ENCODE measurements at regions not wholly inside any gene's neighbourhood (a gene's known extent, or its start where the extent isn't known, plus 50 kb on each side); places are given as distances from the start of the nearest gene placed in this dataset.

DNA sequence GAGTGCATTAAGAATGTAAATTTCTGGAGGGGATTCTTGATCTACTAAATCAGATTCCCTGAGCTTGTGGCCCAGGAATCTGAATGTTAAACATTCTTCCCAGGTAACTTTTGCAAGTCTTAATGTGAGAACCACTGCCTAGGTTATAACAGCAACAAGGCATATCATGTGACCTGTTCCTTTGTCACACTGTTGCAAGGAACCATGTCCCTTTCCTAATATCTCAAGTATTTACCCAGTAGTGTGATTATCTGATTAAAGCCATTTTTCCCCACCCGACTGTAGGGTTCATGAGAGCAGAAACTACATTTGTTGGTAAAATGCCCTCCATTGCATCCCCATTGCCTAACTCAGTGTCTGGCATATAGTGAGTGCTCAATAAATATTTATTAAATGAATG, 112.9 kb upstream of the ATP1A1 start:
- H3K27ac ChIP-seq, result no peak overlapping the region
- no peak overlapping the region for H3K4me3 ChIP-seq

DNA sequence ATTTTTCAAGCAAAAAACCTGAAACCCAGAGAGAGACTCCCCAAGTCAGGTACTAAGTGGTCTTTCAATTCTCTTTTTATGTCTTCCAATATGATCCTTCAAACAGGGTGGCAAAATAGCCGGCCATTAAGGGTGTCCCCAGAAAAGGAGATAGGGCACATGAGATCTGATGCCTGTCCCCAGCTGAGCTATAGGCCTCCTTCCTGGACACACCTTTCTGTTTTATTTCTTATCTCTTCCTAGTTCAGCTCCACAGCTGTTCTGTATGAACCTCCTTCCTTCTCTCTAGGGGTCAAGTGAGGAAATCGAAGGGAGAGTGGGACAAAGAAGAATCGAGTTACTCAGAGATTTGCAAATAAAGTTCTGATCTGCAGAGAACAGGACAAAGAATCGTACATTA, 112.4 kb upstream of the ATP1A1 start:
- no peak overlapping the region for H3K27ac ChIP-seq

DNA sequence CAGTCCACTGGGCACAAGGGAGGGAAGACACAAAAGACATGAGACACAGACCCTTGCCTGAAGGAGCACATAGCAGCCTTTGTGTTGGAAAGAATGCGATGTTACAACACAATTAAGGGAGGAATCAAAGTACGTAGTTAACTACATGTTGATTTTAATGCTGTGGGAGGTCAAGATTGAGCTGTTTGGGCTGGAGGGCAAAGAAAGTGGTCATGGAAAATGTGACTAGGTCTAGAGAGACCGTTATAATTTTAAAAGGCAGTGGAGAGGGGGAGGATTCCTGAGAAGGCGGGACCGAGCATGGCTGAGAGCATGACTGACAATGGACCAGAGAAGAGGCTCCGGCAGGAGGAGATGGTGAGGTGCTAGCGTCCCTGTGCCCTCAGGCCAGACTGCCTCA, 111.8 kb upstream of the ATP1A1 start:
- Histone ChIP-seq H3K27ac (no peak overlapping the region), H3K4me3 (no peak overlapping the region)

More for the DNA sequence above, 112.4 kb upstream of the ATP1A1 start:
- no peak overlapping the region for H3K4me3 ChIP-seq

DNA sequence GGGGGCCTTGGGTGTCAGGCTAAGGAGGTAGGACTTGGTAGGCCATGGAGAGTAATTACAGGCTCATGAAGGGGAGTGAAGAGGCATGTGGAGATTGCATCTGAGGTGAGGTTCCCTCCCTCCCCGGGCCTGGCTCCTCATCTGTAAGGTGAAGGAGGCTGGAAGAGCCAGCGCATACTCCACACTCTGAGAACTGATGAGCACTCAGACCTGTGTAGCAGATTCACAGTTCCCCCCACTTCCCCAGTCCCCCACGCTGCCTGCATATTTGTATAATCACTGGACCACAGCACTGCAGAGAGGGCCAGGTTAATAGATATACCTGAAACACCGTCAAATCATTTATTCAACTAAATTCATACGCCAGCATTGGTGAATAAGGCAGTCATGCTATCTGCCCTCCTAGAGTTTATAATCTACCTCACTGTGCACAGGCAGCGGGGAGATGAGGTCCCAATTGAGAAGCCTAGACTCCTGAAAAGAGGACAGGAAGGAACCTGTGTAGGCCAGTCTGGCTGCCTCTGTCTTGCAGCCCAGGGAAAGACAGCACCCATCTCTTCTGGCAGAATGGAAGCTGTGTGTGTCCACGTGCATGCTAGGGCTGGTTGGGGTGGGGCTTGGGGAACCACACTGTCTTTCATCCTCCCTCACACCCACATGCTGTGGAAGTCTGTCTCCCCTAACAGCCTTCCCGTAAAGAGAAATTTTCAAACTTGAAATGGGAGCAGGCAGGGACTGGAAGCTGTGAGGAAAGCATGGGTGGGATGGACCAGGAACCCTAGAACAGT, 110.6 kb upstream of the ATP1A1 start:
- Histone ChIP-seq H3K27ac (peak overlapping the region in 4 of 21 experiments; percentile 21 to 57 (median 32)), H3K4me3 (no peak overlapping the region)

DNA sequence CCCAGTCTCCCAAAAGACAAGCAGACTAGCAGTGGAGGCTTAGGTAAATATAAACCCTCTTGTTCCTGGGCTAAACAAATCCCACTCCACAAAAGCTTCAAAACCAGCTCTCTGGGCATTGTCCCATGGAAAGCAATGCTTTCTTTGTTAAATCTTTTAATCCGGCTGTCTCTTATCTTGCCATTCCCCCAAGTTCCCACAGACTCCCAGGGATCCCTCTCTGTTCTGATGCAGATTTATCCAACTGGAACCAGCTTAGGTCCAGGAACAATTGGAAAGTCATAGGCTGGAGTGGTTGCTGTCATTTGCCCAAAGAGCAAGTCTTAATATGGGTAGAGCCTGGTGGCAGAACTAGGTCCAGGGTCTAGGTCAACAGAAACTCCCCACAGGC, 110.1 kb upstream of the ATP1A1 start:
- H3K4me3 ChIP-seq, result no peak overlapping the region
- H3K27ac ChIP-seq, result peak overlapping the region in 5 of 21 experiments; percentile 21 to 57 (median 33)

DNA sequence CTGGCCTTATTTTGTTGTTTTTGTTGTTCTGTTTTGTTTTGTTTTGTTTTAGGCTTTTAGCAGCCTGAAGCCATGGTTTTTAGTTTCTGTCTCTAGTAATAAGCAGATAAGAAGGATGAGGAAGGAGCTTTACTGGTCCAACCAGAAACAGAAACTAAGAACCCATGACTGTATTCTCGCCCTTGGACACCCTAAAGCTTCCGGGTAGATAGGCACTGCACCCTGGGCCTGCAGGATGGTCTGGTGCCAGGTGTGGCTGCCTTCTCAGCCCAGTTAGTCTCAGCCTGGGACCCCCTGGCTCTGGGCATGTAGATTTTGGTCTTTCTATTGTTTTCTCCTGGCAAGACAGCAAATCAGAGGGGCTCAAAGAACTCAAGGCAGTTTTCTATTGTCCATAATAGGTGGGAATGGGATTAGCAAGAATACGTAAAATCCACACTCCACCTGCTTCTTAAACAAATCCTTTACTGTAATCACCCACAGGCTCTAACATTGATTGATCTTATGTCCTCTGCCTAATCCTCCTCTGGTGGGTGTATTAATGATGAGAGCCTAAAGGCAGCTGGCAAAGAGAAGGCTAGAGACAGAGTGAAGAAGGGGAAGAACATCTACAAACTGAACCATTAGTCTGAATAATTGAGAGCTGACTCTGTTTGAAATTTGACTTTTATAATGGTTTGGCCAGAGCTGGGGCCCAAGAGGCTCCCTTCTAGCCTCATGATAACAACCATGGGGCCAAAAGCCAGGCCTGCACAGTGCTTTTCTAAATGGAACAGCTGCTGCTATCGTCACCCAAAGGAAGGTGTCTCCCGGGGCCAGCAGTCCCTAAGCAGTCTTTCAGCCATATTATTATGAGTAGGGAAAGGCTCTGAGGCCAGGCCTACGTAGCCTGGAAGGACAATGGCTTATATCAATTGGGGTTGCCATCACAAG, 106.8 kb upstream of the ATP1A1 start:
- H3K27ac ChIP-seq, result peak overlapping the region in 8 of 21 experiments; percentile 2 to 67 (median 42)
- no peak overlapping the region for H3K4me3 ChIP-seq

DNA sequence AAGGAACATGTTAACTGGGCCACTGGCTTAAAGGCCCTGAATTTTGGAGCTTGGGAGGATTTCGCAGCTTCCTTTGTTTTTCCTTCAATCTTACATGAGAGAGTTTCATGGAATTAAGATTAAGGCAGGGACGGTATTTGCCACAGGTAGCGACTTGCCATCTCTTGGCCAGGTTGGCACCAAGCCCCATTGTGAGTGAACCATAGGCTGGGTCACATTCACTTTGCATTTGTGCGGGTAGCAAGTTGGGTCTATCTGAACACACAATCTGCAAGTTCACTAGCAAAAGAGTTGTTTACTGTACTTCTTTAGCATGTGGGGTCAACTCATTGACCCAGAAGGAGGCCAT, 106.2 kb upstream of the ATP1A1 start:
- Histone ChIP-seq H3K27ac (peak overlapping the region in 7 of 21 experiments; percentile 4 to 67 (median 54)), H3K4me3 (no peak overlapping the region)

DNA sequence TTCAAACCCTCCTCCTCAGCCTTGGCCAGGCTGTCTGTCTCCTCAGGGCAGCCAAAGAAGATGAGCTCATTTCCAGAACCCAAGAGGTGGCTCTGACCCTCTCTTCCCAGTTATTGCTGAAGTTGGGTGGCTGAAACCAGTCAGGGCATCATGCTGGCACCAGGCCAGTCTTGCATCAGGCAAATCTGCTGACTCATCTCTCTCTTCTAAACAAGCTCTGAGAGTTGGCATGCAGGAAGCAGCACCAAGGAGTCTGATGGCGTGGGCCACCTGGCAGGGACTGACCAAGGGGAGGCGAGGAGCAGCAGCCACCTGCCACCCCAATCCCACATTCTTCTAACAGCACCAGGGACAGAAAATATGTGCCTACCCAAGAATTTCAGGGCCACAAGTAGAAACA, 104.8 kb upstream of the ATP1A1 start:
- Histone ChIP-seq H3K4me3 (no peak overlapping the region), H3K27ac (peak overlapping the region in 2 of 21 experiments; percentile 34 to 67)

DNA sequence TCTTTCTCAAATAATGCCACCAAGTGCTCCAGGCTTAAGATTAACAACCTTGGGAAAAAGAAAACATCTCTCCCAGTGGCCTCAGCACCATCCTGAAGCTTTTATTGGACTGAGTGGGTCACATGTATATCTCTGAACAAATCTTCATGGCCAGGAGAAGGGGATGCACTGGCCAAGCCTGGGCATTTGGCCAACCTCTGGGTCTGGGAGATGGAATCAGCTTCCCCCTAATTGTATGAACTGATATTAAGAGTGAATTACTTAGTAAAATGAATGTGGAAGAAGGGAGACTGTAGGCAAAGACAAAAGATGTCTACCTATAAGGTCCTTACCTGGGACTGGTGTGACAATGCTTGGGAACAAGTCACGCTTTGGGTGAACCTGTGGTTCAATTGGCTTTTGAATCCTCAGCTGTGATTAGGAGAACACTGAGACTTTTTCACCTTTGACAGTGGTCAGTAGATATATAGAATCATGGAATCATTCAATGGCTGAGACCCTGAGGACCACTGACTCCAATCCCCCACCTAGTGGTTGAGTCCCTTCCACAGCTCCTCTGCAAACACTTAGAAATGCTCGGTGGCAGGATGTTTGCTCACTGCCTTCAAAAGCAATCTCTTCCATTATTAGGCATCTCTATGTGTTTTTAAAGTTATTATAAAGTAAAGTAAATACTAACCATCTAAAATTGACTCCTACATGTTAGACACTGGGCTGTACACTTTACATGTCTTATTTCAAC, 102.6 kb upstream of the ATP1A1 start:
- H3K27ac ChIP-seq, result no peak overlapping the region

DNA sequence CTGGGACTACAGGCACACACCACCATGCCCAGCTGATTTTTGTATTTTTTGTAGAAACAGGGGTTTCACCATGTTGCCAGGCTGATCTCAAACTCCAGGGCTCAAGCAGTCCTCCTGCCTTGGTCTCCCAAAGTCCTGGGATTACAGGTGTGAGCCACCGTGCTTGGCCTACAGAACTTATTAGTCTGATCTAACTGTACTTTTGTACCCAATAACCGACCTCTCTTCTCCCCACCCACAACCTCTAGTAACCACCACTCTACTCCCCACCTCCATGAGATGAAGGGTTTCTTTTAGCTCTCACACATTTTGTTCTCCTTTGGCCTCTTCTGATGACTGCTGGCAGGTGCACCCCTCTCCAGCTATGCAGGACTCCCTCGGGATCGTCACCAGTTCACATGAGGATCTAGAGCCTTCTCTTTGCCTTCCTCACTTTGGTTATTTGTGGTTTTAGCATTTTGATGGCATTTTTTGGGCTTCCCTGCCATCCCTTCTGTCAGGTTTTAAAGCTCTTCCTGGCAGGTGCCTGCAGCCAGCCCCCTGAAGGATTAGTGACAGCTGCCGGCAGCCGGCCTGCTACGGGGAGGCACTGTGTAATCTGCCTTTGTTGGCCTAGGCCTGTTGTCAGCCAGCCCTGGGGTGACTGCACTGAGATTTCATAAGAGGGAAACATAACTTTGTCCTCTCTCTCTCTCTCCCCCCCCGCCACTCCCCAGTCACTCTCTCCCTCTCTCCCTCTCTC, 99.8 kb upstream of the ATP1A1 start:
- Histone ChIP-seq H3K27ac (no peak overlapping the region), H3K4me3 (no peak overlapping the region)

More for the DNA sequence above, 102.6 kb upstream of the ATP1A1 start:
- H3K4me3 ChIP-seq, result no peak overlapping the region

DNA sequence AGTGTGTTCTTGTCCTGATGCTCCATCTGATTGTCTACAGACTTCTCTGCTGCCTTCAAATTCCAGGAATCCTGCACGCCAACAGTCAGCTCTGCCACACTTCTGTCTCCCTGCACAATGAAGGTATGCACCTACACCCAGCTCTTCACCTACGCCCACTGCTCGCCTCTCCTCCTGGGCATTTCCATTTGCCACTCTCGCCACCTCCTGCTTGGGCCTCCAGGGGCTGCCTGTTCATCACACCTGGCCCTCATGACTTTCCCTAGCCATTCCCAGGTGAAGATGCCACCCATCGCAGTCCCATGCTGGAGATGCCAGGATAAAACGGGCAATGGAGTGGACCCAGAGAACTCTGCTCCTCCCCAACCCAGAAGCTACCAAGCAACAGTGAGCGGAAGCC, 96.5 kb upstream of the ATP1A1 start:
- H3K4me3 ChIP-seq, result no peak overlapping the region
- H3K27ac ChIP-seq, result no peak overlapping the region

DNA sequence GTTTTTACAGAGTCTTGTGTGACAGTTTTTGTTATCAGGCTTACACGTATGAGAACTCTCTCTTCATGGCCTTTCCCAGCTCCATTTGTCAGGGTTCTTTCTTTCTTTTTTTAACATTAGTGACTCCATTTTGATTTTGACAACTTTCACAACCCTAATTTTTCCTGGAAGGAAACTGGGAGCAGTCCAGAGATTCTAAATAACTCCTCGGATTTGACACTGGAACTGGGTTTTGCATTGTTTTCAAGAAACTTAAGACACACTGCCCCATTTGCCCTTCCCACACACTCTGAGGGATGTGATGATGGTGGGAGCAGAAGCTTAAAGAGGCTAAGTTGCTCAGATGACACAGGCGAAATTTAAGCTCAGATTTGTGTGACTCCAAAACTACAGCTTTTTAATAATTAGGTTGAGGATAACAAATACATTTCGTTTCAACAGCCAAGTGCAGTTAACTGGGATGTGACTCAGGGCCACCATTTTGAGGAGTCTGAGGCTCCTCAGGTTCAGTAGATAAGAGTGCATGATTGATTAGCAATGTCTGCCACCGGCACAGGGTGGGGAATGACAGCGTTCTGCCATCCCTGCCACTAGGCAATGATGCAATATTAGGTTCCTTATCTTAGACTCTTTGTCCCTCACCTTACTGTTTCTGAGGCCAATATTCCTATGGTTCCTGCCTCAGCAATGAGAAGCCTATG, 95.1 kb upstream of the ATP1A1 start:
- Histone ChIP-seq H3K27ac (no peak overlapping the region), H3K4me3 (no peak overlapping the region)

DNA sequence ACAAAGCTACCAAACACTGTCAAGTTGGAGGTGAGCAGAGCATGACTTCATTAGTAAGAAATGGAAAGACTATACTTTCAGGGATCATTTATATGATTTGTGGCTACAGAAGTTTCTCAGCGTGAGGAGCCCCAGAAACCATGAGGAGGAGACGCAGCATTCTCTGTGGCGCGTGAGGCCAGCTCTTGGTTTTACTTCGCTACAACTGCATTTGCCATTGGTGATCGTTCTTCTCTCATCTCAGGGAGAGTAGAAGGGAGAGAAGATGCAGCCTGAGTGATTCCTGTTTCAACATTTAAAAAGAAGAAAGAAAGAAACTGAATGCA, 94.5 kb upstream of the ATP1A1 start:
- H3K4me3 ChIP-seq, result no peak overlapping the region
- H3K27ac ChIP-seq, result no peak overlapping the region

DNA sequence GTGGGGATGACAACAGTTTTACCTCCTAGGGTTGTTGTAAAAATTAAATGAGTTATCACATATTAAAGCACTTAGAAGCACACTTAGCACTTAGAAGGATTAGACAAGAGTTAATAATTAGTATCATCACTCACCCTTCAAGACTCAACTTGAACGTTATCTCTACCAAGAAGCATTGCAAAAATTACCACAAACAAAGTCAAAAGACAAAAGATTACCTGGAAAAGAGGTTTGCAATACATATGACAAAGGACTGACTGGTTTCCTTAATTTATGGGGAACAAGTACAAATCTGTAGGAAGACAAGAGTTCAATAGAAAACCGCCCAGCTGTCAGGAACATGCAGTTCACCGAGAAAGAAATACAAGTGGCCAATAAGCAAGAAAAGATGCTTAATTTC, 93.3 kb upstream of the ATP1A1 start:
- Histone ChIP-seq H3K4me3 (no peak overlapping the region), H3K27ac (no peak overlapping the region)

DNA sequence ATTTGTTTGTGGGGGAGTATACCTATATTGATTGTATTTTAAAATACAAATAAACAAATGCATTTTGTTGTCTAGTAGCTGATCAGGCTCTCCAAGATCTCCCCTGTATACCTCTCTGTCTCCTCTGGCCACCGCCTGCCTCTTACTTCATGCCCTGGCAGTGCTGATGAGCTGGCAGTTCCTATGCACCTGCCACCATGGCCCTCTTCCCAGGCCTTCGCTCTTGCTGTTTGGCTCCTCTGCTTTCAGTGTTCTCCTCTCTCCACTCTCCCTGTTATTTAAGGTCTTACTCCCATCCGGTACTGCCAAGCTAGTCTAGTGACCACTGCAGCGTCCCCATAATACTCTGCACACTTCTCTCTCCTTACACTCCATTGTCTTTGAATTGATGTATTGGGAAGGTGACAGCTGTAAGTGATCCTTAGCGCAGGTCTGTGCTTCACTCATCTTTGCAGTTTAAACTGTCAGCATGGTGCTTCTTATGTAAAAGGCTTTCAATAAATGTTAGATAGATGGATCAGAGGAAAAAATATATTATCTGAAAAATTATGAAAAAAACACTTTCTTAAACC, 88.1 kb upstream of the ATP1A1 start:
- no peak overlapping the region for H3K4me3 ChIP-seq
- no peak overlapping the region for H3K27ac ChIP-seq

DNA sequence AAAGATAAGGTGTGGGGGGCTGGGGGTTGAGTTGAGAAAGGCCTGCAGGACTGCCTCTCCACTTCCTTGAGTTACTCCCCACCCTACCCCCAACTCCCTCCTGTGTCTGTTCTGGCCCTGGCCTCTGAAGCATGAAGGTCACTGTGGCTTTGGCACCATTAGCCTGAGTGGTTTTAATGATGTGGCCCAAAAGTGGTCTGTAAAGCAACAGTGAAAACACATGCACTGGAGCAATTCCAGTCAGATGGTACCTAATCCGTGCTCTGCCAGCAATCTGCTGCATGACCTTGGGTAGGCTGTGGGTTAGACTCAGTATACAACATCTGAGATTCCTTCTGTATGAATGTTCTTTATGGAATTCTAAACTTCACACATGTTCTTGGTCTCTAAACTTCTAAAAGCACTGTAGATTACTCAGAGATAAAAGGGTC, 86.5 kb upstream of the ATP1A1 start:
- Histone ChIP-seq H3K4me3 (no peak overlapping the region), H3K27ac (no peak overlapping the region)

DNA sequence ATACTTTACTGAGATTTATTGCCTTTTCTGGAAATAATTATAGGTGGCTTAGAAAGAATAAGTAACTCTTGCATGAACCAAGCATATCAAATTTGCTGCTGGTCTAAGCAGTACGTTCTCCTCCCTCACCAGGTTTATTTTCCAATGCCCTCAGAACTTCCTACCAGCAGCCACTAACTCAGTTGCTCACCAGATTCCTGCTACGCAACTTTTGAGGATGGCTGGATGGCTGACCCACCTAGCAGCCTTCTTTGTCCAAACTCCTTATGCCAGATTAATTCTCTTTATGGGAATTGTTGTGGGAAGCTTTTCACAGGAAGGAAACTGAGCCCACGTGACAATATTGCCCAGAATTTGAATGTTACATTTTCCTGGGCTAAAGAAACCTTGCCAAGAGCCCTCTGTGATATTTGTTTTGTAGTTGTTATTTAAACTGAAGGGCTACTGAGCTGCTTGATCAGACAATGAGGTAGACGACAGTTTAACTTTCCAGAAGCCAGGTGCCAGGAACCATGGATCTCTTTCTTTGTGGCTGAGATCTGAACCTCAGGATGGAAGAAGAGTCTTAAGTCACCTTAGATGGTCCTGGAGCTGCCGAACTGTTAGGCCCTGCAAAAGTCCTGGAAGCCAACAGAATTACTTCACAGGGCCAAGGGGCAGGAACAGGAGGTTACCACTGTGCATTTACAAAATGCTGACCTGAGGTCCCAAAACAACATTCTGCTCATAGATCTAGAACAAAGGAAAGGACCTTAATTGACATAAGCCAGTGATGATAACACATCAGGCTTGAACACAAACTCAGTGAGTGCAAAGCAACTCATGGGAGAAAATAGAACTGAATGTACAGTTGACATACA, 85.5 kb upstream of the ATP1A1 start:
- no peak overlapping the region for H3K27ac ChIP-seq
- no peak overlapping the region for H3K4me3 ChIP-seq

DNA sequence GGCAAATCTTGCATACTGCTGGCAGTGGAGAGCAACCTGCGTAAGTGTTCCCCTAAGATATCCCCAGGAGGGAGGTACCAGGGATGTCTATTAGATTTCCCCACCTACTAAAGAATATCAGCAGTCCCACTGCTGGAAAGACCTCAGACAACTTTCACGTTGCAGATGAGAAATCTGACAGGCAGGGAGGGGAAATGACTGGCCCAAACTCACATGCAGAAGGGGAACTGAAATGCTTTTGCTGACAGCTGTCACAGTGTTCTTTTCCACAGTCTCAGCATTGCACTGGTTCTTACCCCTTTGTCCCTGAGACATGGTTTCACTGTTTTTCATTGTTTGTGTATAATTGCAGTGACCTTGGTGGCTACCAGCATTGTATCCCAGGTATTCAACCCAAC, 84.8 kb upstream of the ATP1A1 start:
- no peak overlapping the region for H3K4me3 ChIP-seq
- H3K27ac ChIP-seq, result no peak overlapping the region
